GM18907 (cell line): ENCODE measurements at regions not wholly inside any gene's neighbourhood (a gene's known extent, or its start where the extent isn't known, plus 50 kb on each side); places are given as distances from the start of the nearest gene placed in this dataset.

ENCODE experiments used
- ATAC-seq: cut with Tn5 transposase; IDR thresholded peaks from one replicate; pipeline ENCODE4 v1.9.1; 2021; ENCODE audit warnings: mild to moderate bottlenecking, moderate library complexity; ENCODE audit not compliant: unreplicated experiment

GRCh38 chr5:74241751-74242140 is 398.8 kb downstream of the ENC1 start:
- no peak for ATAC-seq

GRCh38 chr5:74240783-74241750 is 399.5 kb downstream of the ENC1 start:
- no peak for ATAC-seq

GRCh38 chr5:74239261-74239660 is 401.3 kb downstream of the ENC1 start:
- ATAC-seq, result no peak

GRCh38 chr5:74237571-74238145 is 402.9 kb downstream of the ENC1 start:
- ATAC-seq, result no peak

- no peak for ATAC-seq
Observed at GRCh38 chr5:74235552-74235951, 405.0 kb downstream of the ENC1 start.

- no peak for ATAC-seq
Observed at GRCh38 chr5:74233571-74233970, 407.0 kb downstream of the ENC1 start.

- no peak for ATAC-seq
Observed at GRCh38 chr5:74233091-74233490, 407.4 kb downstream of the ENC1 start.

- no peak for ATAC-seq
Observed at GRCh38 chr5:74232276-74232675, 408.3 kb downstream of the ENC1 start.

- no peak for ATAC-seq
Observed at GRCh38 chr5:74231697-74232096, 408.8 kb downstream of the ENC1 start.

GRCh38 chr5:74226716-74227485 is 413.6 kb downstream of the ENC1 start:
- no peak for ATAC-seq

- ATAC-seq, result no peak
Observed at GRCh38 chr5:74225587-74225986, 414.9 kb downstream of the ENC1 start.

GRCh38 chr5:74224331-74224730 is 416.2 kb downstream of the ENC1 start:
- ATAC-seq, result no peak

GRCh38 chr5:74222806-74223205 is 417.7 kb downstream of the ENC1 start:
- ATAC-seq, result no peak

- no peak for ATAC-seq
Observed at GRCh38 chr5:74221413-74221812, 419.1 kb downstream of the ENC1 start.

GRCh38 chr5:74216012-74216411 is 424.5 kb downstream of the ENC1 start:
- ATAC-seq, result no peak

- no peak for ATAC-seq
Observed at GRCh38 chr5:74212336-74212735, 428.2 kb downstream of the ENC1 start.

GRCh38 chr5:74209571-74209970 is 431.0 kb downstream of the ENC1 start:
- no peak for ATAC-seq

GRCh38 chr5:74206579-74207550 is 433.7 kb downstream of the ENC1 start:
- no peak for ATAC-seq

- ATAC-seq, result no peak
Observed at GRCh38 chr5:74205767-74206578, 434.6 kb downstream of the ENC1 start.
